ENCODE measurements at regions not wholly inside any gene's neighbourhood (a gene's known extent, or its start where the extent isn't known, plus 50 kb on each side); places are given as distances from the start of the nearest gene placed in this dataset.

DNA sequence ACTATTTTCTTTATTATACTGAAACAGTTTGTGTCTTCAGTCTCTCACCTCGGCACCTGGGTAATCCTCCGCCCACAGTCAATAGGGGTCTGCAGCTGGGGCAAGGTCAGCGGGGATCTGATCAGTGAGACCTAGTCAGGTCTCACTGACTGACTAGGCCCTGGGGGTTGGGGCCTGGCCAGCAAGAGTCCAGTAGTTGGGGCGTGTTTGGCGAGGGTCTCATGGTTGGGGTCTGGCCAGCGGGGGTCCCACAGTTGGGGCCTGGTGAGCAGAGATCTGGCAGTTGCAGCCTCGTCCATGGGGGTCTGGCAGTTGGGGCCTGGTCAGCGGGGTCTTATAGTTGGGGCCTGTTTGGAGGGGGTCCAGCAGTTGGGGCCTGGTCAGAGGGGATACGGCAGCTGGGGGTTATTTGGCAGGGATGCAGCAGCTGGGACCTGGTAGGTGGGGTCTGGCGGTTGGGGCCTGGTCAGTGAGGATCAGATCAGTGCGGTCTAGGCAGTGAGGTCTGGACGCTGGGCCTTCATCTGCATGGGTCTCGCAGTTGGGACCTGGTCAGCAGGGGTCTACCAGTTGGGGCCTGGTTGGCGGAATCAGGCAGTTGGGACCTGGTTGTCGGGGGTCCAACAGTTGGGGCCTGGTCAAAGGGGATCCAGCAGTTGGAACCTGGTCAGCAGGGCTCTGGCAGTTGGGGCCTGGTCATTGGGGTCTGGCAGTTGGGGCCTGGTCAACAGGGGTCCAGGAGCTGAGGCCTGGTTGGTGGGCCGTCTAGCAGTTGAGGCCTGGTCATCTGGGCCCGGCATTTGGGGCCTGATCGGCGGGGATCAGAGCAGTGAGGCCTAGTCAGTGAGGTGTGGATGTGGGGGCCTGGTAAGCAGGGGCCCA is 61.1 kb upstream of the TPM4 start:
- POLR2A ChIA-PET = no interaction called here
- no peaks in the 10 kb centered on the region for H3K36me3 Mint-ChIP-seq (ENCODE audit: low read depth)
- intact Hi-C loops (cut with micrococcal nuclease) = no loop called here
- no peak for ATAC-seq (ENCODE audit: low read depth)
- H3K27me3 Mint-ChIP-seq = peaks cover 2% of the 10 kb centered on the region
- H3K4me3 Mint-ChIP-seq = no peak overlapping the region
- CTCF ChIA-PET = no interaction called here
- no peaks in the 10 kb centered on the region for H3K4me1 Mint-ChIP-seq
- H3K27ac Mint-ChIP-seq = no peak overlapping the region
- H3K9me3 Mint-ChIP-seq = no peaks in the 10 kb centered on the region
- TF ChIP-seq, protein P1, sequence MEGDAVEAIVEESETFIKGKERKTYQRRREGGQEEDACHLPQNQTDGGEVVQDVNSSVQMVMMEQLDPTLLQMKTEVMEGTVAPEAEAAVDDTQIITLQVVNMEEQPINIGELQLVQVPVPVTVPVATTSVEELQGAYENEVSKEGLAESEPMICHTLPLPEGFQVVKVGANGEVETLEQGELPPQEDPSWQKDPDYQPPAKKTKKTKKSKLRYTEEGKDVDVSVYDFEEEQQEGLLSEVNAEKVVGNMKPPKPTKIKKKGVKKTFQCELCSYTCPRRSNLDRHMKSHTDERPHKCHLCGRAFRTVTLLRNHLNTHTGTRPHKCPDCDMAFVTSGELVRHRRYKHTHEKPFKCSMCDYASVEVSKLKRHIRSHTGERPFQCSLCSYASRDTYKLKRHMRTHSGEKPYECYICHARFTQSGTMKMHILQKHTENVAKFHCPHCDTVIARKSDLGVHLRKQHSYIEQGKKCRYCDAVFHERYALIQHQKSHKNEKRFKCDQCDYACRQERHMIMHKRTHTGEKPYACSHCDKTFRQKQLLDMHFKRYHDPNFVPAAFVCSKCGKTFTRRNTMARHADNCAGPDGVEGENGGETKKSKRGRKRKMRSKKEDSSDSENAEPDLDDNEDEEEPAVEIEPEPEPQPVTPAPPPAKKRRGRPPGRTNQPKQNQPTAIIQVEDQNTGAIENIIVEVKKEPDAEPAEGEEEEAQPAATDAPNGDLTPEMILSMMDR (IDR thresholded peaks at IDR 0.05) = no peak
- DNase-seq = no peak

DNA sequence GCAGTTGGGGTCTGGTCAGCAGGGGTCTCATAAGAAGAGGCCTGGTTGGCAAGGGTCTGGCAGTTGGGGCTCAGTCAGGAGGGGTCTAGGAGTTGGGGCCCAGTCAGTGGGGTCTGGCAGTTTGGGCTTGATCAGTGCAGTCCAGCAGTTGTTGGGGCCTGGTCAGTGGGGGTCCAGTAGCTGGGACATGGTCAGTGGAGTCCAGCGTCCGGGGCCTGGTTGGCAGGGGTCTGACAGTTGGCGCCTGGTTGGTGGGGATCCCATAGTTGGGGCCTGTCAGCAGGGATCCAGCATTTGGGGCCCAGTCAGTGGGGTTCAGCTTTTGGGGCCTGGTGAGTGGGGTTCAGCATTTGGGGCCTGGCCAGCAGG is 60.5 kb upstream of the TPM4 start:
- H3K4me1 Mint-ChIP-seq = no peaks in the 10 kb centered on the region

DNA sequence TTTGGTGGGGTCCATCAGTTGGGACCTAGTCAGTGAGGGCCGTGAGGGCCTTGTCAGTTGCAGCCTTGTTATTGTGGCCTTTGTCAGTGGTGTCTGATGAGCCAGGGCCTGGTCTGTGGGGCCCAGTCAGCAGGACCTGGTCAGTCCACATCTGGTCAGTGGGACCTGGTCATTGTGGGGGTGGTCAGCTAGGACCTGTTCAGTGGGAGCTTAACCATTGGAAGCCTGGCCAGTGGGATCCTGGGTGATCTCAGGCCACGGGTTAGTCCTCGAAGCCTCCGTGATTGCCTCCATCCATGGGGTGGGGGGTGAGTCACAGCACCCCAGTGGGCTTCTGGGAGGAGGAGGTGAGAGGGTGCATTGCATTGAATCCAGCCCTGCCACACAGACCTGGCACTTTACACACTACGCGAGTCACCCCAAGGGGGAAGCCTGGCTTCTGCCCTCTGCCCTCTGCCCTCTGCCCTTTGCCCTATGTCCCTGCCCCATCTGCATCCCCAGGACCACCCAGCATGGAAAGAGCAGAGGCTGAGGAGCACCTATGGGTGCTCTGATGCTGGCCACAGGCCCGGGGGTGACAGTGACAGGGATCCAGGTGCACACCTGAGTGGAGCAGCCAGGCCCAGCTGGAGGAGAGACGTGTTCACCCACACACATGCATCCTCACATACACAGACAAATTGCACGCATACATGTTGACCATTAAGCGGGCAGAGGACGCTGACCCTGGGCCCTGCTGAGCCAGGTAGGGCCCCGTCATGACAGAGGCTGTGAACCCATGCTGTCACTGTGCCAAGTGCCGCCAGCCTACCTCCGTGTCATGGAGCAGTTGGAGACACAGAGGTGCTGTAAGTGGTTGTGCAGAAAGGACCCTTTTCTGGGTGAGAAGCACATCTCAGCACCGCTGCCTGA is 59.8 kb upstream of the TPM4 start:
- Mint-ChIP-seq H3K36me3 (ENCODE audit: low read depth) (no peaks in the 10 kb centered on the region), H3K4me3 (no peak overlapping the region), H3K27me3 (no peaks in the 10 kb centered on the region), H3K27ac (no peak overlapping the region), H3K9me3 (no peaks in the 10 kb centered on the region), H3K4me1 (no peaks in the 10 kb centered on the region)
- TF ChIP-seq, protein P1 (IDR thresholded peaks at IDR 0.05) = no peak
- intact Hi-C loops (cut with micrococcal nuclease) = no loop called here
- ChIA-PET POLR2A (no interaction called here), CTCF (no interaction called here)
- ATAC-seq (ENCODE audit: low read depth) = no peak
- DNase-seq = no peak

More for the DNA sequence above, 60.5 kb upstream of the TPM4 start:
- H3K4me3 Mint-ChIP-seq = no peak overlapping the region
- H3K27ac Mint-ChIP-seq = no peak overlapping the region
- H3K27me3 Mint-ChIP-seq = peaks cover under 1% of the 10 kb centered on the region
- intact Hi-C loops (cut with micrococcal nuclease) = no loop called here
- POLR2A ChIA-PET = no interaction called here
- CTCF ChIA-PET = no interaction called here
- DNase-seq (no peak), ATAC-seq (ENCODE audit: low read depth) (no peak)
- TF ChIP-seq, protein P1 (IDR thresholded peaks at IDR 0.05) = no peak
- H3K9me3 Mint-ChIP-seq = no peaks in the 10 kb centered on the region
- no peaks in the 10 kb centered on the region for H3K36me3 Mint-ChIP-seq (ENCODE audit: low read depth)

DNA sequence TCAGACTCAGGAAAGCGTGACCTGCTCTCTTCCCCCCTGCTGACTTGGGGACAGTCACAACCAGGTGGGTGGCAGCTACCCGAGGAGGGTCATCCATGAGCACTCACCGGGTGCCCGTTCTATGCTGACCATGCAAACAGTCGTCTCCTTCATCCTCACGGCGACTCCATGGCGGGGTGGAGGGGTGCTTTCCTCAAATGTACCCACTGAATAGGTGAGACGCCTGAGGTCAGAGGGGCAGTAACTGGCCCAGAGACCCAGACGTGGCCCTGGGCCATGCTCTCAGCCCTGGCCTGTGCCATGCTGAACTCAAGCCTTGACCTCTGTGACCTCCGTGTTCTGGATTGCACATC is 59.2 kb upstream of the TPM4 start:
- H3K9me3 Mint-ChIP-seq = no peaks in the 10 kb centered on the region
- H3K27ac Mint-ChIP-seq = no peak overlapping the region
- TF ChIP-seq, protein P1 (IDR thresholded peaks at IDR 0.05) = no peak
- H3K36me3 Mint-ChIP-seq (ENCODE audit: low read depth) = no peaks in the 10 kb centered on the region
- H3K27me3 Mint-ChIP-seq = no peaks in the 10 kb centered on the region
- DNase-seq (no peak), ATAC-seq (ENCODE audit: low read depth) (no peak)
- no peak overlapping the region for H3K4me3 Mint-ChIP-seq
- intact Hi-C loops (cut with micrococcal nuclease) = no loop called here
- H3K4me1 Mint-ChIP-seq = no peaks in the 10 kb centered on the region
- ChIA-PET CTCF (no interaction called here), POLR2A (no interaction called here)

DNA sequence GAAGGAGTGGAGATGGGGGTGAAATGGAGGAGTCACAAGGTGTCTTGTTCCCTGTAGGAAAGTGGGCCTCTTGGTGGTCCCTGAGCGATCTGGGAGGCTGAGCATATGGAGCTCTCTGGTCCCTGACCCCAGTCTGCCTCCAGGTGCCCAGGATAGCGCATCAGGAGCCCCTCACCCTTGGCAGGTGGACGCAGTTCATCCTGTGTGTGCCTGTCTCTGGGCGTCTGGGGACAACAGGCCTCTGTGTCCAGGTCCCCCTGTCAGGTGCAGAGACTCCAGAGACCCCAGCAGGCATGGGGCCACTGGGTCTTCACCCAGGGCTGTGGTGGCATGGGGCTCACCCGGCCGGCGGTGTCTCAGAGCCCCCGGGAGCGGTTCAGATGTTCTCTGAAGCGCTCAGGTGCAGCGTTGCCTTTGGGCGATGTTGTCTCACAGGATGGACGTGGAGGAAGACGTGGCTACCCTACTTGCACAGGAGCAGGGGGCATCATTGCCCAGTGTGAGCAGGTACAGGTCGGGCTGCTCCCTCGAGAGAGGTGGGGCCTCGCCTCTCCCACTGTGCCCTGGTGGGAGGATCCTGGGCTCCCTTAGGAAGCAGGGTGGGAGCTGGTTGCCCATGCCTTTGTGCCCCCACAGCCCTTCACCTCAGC is 58.1 kb upstream of the TPM4 start:
- ChIA-PET POLR2A (no interaction called here), CTCF (no interaction called here)
- Mint-ChIP-seq H3K27ac (no peak overlapping the region), H3K4me1 (no peaks in the 10 kb centered on the region), H3K36me3 (ENCODE audit: low read depth) (no peaks in the 10 kb centered on the region), H3K9me3 (no peaks in the 10 kb centered on the region), H3K4me3 (no peak overlapping the region), H3K27me3 (no peaks in the 10 kb centered on the region)
- intact Hi-C loops (cut with micrococcal nuclease) = no loop called here
- ATAC-seq (ENCODE audit: low read depth) (no peak), DNase-seq (no peak)
- TF ChIP-seq, protein P1 (IDR thresholded peaks at IDR 0.05) = no peak

All from activated B cell treated with CpG ODN at 0.5 μM for 24 hours (primary cell).